DND-41 (cell line): ENCODE measurements at regions not wholly inside any gene's neighbourhood (a gene's known extent, or its start where the extent isn't known, plus 50 kb on each side); places are given as distances from the start of the nearest gene placed in this dataset.

Experiments used
- EZH2 ChIP-seq: IDR thresholded peaks from 3 replicates; pipeline ENCODE4 v1.6.1; 2012; ENCODE audit warnings: borderline replicate concordance, low read depth, mild to moderate bottlenecking, moderate library complexity, low read length, inconsistent platforms; ENCODE audit not compliant: severe bottlenecking
- TF ChIP-seq, protein P1 (sequence below): IDR thresholded peaks from 2 replicates; pipeline ENCODE4 v1.5.1; 2012; ENCODE audit warnings: borderline replicate concordance, low read length, moderate library complexity, mild to moderate bottlenecking; ENCODE audit not compliant: poor library complexity, severe bottlenecking; ENCODE audit errors: extremely low read depth

DNA sequence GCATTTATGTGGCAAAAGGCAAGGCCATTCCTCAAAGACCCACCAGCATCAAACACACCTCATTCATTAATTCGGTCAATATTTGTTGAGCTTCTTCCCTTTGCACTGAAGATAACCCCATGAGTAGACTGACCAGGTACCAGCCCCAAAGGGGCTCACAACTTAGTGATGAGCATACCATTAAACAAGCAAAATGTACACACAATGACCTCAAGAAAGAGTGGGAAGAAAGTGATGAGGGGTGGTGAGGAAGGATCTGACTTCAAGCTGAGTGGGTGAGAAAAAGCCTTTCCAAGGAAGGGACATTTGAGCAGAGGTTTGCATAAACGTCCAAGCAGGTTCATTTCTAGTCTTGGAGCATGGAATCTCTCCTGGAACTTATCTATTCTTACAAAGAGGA, 562.5 kb downstream of the TOX3 start:
- no peak for TF ChIP-seq EZH2
- TF ChIP-seq, protein P1, sequence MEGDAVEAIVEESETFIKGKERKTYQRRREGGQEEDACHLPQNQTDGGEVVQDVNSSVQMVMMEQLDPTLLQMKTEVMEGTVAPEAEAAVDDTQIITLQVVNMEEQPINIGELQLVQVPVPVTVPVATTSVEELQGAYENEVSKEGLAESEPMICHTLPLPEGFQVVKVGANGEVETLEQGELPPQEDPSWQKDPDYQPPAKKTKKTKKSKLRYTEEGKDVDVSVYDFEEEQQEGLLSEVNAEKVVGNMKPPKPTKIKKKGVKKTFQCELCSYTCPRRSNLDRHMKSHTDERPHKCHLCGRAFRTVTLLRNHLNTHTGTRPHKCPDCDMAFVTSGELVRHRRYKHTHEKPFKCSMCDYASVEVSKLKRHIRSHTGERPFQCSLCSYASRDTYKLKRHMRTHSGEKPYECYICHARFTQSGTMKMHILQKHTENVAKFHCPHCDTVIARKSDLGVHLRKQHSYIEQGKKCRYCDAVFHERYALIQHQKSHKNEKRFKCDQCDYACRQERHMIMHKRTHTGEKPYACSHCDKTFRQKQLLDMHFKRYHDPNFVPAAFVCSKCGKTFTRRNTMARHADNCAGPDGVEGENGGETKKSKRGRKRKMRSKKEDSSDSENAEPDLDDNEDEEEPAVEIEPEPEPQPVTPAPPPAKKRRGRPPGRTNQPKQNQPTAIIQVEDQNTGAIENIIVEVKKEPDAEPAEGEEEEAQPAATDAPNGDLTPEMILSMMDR: no peak
